HepG2 (cell line): ENCODE measurements at regions not wholly inside any gene's neighbourhood (a gene's known extent, or its start where the extent isn't known, plus 50 kb on each side); places are given as distances from the start of the nearest gene placed in this dataset.

Source experiments
- ATAC-seq: fragments of 200-7000 bp; cut with Tn5 transposase; 3 replicates; pipeline ENCODE4 v1.9.1; 2020; ENCODE audit warnings: mild to moderate bottlenecking, moderate library complexity
- BruUV-seq: library from RNA; stranded (reverse); fragments of 400-500 nt; replicated peaks from 2 replicates; lab custom pipeline; 2021; lab: Mats Ljungman, UMichigan
- CTCF ChIA-PET: fragments of 300-600 bp; formaldehyde crosslinking; extraction: SDS; loops from one replicate; lab custom pipeline; 2021; ENCODE audit warnings: low total read pairs, inconsistent platforms, low intra/inter-chr PET ratio; lab: Yijun Ruan, JAX
- POLR2A ChIA-PET: fragments of 350-600 bp; sonication (Branson Sonifier 250); formaldehyde crosslinking; loops from one replicate; lab custom pipeline; 2020; ENCODE audit warnings: antibody characterized with exemption, inconsistent platforms; lab: Yijun Ruan, JAX
- DNase-seq: peaks from one replicate; pipeline ENCODE4 v3.0.0-alpha.2; 2015; ENCODE audit warnings: low spot score
- FAIRE-seq: peaks from 3 replicates; lab custom pipeline; 2011; peaks lifted over from hg19 to GRCh38; lab: Jason Lieb, UNC
- H2AFZ ChIP-seq: one replicate; pipeline ENCODE4 v1.6.1; 2011; ENCODE audit warnings: low read length, inconsistent platforms
- H3K27ac ChIP-seq: fragments of 300-600 bp; 3 replicates; pipeline ENCODE4 v1.8.0; 2011; ENCODE audit warnings: mixed run types, mild to moderate bottlenecking, mixed read lengths, low read length, inconsistent platforms; ENCODE audit not compliant: insufficient read depth; ENCODE audit errors: extremely low read length
- H3K27me3 ChIP-seq, 2 experiments: fragments of 200-600 bp in 1 of 2; 2 replicates in 1 of 2; 3 replicates in 1 of 2; pipeline versions ENCODE4 v1.6.0 to v1.8.0; 2011; ENCODE audit warnings: low read length in 2 of 2, mild to moderate bottlenecking in 2 of 2, moderate library complexity in 2 of 2, inconsistent platforms in 1 of 2; ENCODE audit not compliant: insufficient read depth in 2 of 2, control insufficient read depth in 1 of 2
- H3K36me3 ChIP-seq, 2 experiments: fragments of 200-600 bp in 1 of 2; replicated peaks in 1 of 2; 2 replicates in 1 of 2; 3 replicates in 1 of 2; pipeline versions ENCODE4 v1.5.1 to v1.8.0; 2011; ENCODE audit warnings: low read length in 2 of 2, inconsistent platforms in 1 of 2; ENCODE audit not compliant: insufficient read depth in 2 of 2, control insufficient read depth in 1 of 2
- H3K4me1 ChIP-seq: 2 replicates; pipeline ENCODE4 v1.5.1; 2012; ENCODE audit warnings: low read length, inconsistent platforms; ENCODE audit not compliant: insufficient read depth
- H3K4me2 ChIP-seq: 2 replicates; pipeline ENCODE4 v1.6.0; 2011; ENCODE audit warnings: low read depth, low read length, inconsistent platforms
- H3K4me3 ChIP-seq, 3 experiments: fragments of 200-600 bp in 1 of 3; sonication (generic), shearing (Covaris generic) in 1 of 3; replicated peaks in 1 of 3; 2 replicates each; pipeline ENCODE4 v1.5.1; 2011 to 2016; ENCODE audit warnings: low read length in 3 of 3, inconsistent platforms in 2 of 3, low read depth in 2 of 3, mild to moderate bottlenecking in 2 of 3, control low read depth in 1 of 3, mixed read lengths in 1 of 3; ENCODE audit not compliant: insufficient read depth in 1 of 3
- H3K79me2 ChIP-seq: one replicate; pipeline ENCODE4 v1.6.1; 2011; ENCODE audit warnings: low read length, inconsistent platforms; ENCODE audit not compliant: insufficient read depth
- H3K9ac ChIP-seq: 2 replicates; pipeline ENCODE4 v1.6.0; 2011; ENCODE audit warnings: mild to moderate bottlenecking, low read depth, low read length, inconsistent platforms; ENCODE audit not compliant: insufficient read depth
- H3K9me3 ChIP-seq: 2 replicates; pipeline ENCODE4 v1.5.1; 2012; ENCODE audit warnings: mild to moderate bottlenecking, low read length
- H4K20me1 ChIP-seq: 2 replicates; pipeline ENCODE4 v1.6.0; 2011; ENCODE audit warnings: inconsistent platforms, mild to moderate bottlenecking, low read length, moderate library complexity; ENCODE audit not compliant: insufficient read depth
- CBX5 ChIP-seq: sonication (generic); formaldehyde crosslinking; IDR thresholded peaks from 2 replicates; pipeline ENCODE4 v1.4.0; 2020; ENCODE audit warnings: missing genetic modification reagents, borderline replicate concordance
- DMAP1 ChIP-seq: IDR thresholded peaks from 2 replicates; pipeline ENCODE4 v1.6.1; 2016
- GMEB2 ChIP-seq: IDR thresholded peaks from 2 replicates; pipeline ENCODE4 v1.6.1; 2016; ENCODE audit warnings: missing biosample characterization, missing genetic modification reagents, low read depth
- KDM2A ChIP-seq: sonication (generic); formaldehyde crosslinking; IDR thresholded peaks from 2 replicates; pipeline ENCODE4 v1.4.0; 2020; ENCODE audit warnings: low read depth, missing genetic modification reagents, borderline replicate concordance
- KLF16 ChIP-seq, 2 experiments: sonication (generic) in 1 of 2; formaldehyde crosslinking in 1 of 2; IDR thresholded peaks; 2 replicates each; pipeline versions ENCODE4 v1.6.1 to v1.8.0; 2016 to 2023; ENCODE audit warnings: missing genetic modification reagents in 2 of 2, missing compliant biosample characterization in 1 of 2
- MZF1 ChIP-seq: sonication (generic); formaldehyde crosslinking; IDR thresholded peaks from 2 replicates; pipeline ENCODE4 v1.8.1; 2023; ENCODE audit warnings: mild to moderate bottlenecking, missing genetic modification reagents, borderline replicate concordance
- SMAD9 ChIP-seq: sonication (generic); formaldehyde crosslinking; IDR thresholded peaks from 2 replicates; pipeline ENCODE4 v1.5.1; 2020; ENCODE audit warnings: mild to moderate bottlenecking, missing genetic modification reagents
- SMYD3 ChIP-seq: sonication (generic); formaldehyde crosslinking; IDR thresholded peaks from 2 replicates; pipeline ENCODE4 v1.8.1; 2023; ENCODE audit warnings: mild to moderate bottlenecking, missing genetic modification reagents
- TRIM22 ChIP-seq: fragments of 450-650 bp; IDR thresholded peaks from 2 replicates; pipeline ENCODE4 v1.6.1; 2017
- ZKSCAN1 ChIP-seq: fragments of 150-350 bp; IDR thresholded peaks from 2 replicates; pipeline ENCODE4 v1.6.1; 2014; ENCODE audit warnings: low read length
- ZNF143 ChIP-seq: sonication (generic); formaldehyde crosslinking; IDR thresholded peaks from 2 replicates; pipeline ENCODE4 v1.4.0; 2020; ENCODE audit warnings: missing genetic modification reagents
- ZNF274 ChIP-seq: sonication (generic); formaldehyde crosslinking; IDR thresholded peaks from 2 replicates; pipeline ENCODE4 v1.5.1; 2020; ENCODE audit warnings: mild to moderate bottlenecking, missing genetic modification reagents
- ZNF333 ChIP-seq: sonication (generic); formaldehyde crosslinking; IDR thresholded peaks from 2 replicates; pipeline ENCODE4 v1.4.0; 2020; ENCODE audit warnings: mild to moderate bottlenecking, missing genetic modification reagents, borderline replicate concordance
- ZNF597 ChIP-seq: sonication (generic); formaldehyde crosslinking; IDR thresholded peaks from 2 replicates; pipeline ENCODE4 v1.5.0; 2020; ENCODE audit warnings: missing genetic modification reagents
- ZNF781 ChIP-seq: sonication (generic); formaldehyde crosslinking; IDR thresholded peaks from 2 replicates; pipeline ENCODE4 v1.5.1; 2020; ENCODE audit warnings: borderline replicate concordance, mild to moderate bottlenecking, missing genetic modification reagents; ENCODE audit errors: not compliant biosample characterization
- WGBS: methylation state at CpG from one replicate; pipeline ENCODE4 v1.1.6; 2017; ENCODE audit warnings: low lambda C conversion rate; 5-methylcytosine and 5-hydroxymethylcytosine counted together
- in situ Hi-C: cut with HindIII; loops from 2 replicates; pipeline ENCODE4 v1.10.0; 2017; ENCODE audit warnings: low pct_unique_long_range_greater_than_20kb; ENCODE audit not compliant: extremely low pct_ligation_motif_present
- intact Hi-C: fragments of 100-400 bp; cut with micrococcal nuclease; formaldehyde crosslinking; loops from one replicate; pipeline ENCODE4 v1.10.0; 2022; ENCODE audit not compliant: unreplicated experiment

GRCh38 chr1:188237573-188238348, 1409.0 kb downstream of the PLA2G4A start:
- Histone ChIP-seq H3K27me3 (no peaks in the 10 kb centered on the region), H3K9ac (no peak overlapping the region), H3K4me3 (no peak overlapping the region), H4K20me1 (no peaks in the 10 kb centered on the region), H3K4me2 (no peak overlapping the region), H2AFZ (no peak overlapping the region), H3K27ac (no peak overlapping the region), H3K9me3 (no peaks in the 10 kb centered on the region), H3K79me2 (no peaks in the 10 kb centered on the region), H3K36me3 (no peaks in the 10 kb centered on the region), H3K4me1 (no peaks in the 10 kb centered on the region)
- DNase-seq (no peak), FAIRE-seq (no peak), ATAC-seq (no peak)
- ChIA-PET POLR2A (no interaction called here), CTCF (no interaction called here)
- in situ Hi-C loops (no loop called here), intact Hi-C loops (no loop called here)
- TF ChIP-seq KDM2A (no peak), SMAD9 (CRISPR knock-in tag) (no peak), DMAP1 (CRISPR knock-in tag) (no peak), ZNF597 (CRISPR knock-in tag) (no peak), ZNF781 (no peak), ZKSCAN1 (no peak), ZNF333 (CRISPR knock-in tag) (no peak)
- BruUV-seq: no TSS peak
- 11% methylated on average over 2 of the region's 2 CpGs for WGBS

- no peaks in the 10 kb centered on the region for H3K27me3 ChIP-seq
- H3K79me2 ChIP-seq: no peaks in the 10 kb centered on the region
- no peak overlapping the region for H3K4me3 ChIP-seq
- H3K27ac ChIP-seq: no peak overlapping the region
- 0% methylated on average over 3 of the region's 3 CpGs for WGBS
- H3K4me1 ChIP-seq: no peaks in the 10 kb centered on the region
- no peaks in the 10 kb centered on the region for H3K36me3 ChIP-seq
- H2AFZ ChIP-seq: no peak overlapping the region
- DNase-seq (no peak), FAIRE-seq (no peak), ATAC-seq (no peak)
- no peak overlapping the region for H3K9ac ChIP-seq
- intact Hi-C loops (no loop called here), in situ Hi-C loops (no loop called here)
- H4K20me1 ChIP-seq: no peaks in the 10 kb centered on the region
- ChIA-PET CTCF (no interaction called here), POLR2A (no interaction called here)
- no peak overlapping the region for H3K4me2 ChIP-seq
- no TSS peak for BruUV-seq
- no peaks in the 10 kb centered on the region for H3K9me3 ChIP-seq
- TF ChIP-seq ZNF143: no peak
- TF ChIP-seq GMEB2 (CRISPR knock-in tag): no peak
- TF ChIP-seq KLF16 (CRISPR knock-in tag; IDR thresholded peaks at IDR 0.05): no peak
- TF ChIP-seq CBX5 (CRISPR knock-in tag): no peak
- no peak for TF ChIP-seq TRIM22
- no peak for TF ChIP-seq MZF1 (CRISPR knock-in tag)
- TF ChIP-seq ZNF274 (CRISPR knock-in tag): no peak
- TF ChIP-seq SMYD3 (CRISPR knock-in tag): no peak
Observed at GRCh38 chr1:188240772-188241406, 1412.1 kb downstream of the PLA2G4A start.
